GM12891 (cell line): ENCODE measurements at regions not wholly inside any gene's neighbourhood (a gene's known extent, or its start where the extent isn't known, plus 50 kb on each side); places are given as distances from the start of the nearest gene placed in this dataset.

Source experiments
- POLR2A ChIP-seq: IDR thresholded peaks from 2 replicates; pipeline ENCODE4 v1.6.1; 2011; ENCODE audit warnings: low read depth, low read length, control low read depth
- POLR2AphosphoS5 ChIP-seq: IDR thresholded peaks from 2 replicates; pipeline ENCODE4 v1.6.1; 2011; ENCODE audit warnings: low read depth, low read length, control low read depth

- TF ChIP-seq POLR2AphosphoS5 (no peak), POLR2A (no peak)
Observed at GRCh38 chrX:3548765-3549391, 164.6 kb downstream of the PRKX start.
